PC-3 (cell line): ENCODE measurements at regions not wholly inside any gene's neighbourhood (a gene's known extent, or its start where the extent isn't known, plus 50 kb on each side); places are given as distances from the start of the nearest gene placed in this dataset.

Experiments used
- EZH2phosphoT487 ChIP-seq: fragments of 300-600 bp; sonication (generic); IDR thresholded peaks from 2 replicates; pipeline ENCODE4 v1.6.1; 2018; ENCODE audit warnings: mild to moderate bottlenecking, antibody characterized with exemption, low read length, borderline replicate concordance
- TF ChIP-seq, protein P1 (sequence below): fragments of 300-600 bp; sonication (generic); conservative IDR thresholded peaks from 2 replicates; pipeline ENCODE4 v1.5.1; 2017; ENCODE audit warnings: antibody characterized with exemption, low read depth, mild to moderate bottlenecking, low read length

DNA sequence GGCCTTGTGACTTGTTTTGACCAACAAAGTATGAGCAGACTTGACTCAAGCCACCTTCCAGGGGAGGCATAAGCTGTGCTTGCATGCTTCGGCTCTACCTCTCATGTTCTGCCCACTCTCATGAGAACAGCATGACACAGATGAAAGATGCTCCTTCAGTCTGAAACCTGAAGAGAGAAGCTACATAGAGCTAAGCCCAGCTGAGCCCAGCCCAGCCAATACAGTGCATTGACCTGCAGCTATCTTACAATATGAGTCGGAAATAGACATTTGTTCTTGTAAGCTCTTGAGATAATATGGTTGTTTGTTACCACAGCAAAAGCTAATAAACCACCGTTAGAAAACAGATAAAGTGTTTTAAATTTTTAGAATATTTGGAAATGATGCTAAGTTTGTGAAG is 426.7 kb upstream of the PKDCC start:
- TF ChIP-seq, protein P1, sequence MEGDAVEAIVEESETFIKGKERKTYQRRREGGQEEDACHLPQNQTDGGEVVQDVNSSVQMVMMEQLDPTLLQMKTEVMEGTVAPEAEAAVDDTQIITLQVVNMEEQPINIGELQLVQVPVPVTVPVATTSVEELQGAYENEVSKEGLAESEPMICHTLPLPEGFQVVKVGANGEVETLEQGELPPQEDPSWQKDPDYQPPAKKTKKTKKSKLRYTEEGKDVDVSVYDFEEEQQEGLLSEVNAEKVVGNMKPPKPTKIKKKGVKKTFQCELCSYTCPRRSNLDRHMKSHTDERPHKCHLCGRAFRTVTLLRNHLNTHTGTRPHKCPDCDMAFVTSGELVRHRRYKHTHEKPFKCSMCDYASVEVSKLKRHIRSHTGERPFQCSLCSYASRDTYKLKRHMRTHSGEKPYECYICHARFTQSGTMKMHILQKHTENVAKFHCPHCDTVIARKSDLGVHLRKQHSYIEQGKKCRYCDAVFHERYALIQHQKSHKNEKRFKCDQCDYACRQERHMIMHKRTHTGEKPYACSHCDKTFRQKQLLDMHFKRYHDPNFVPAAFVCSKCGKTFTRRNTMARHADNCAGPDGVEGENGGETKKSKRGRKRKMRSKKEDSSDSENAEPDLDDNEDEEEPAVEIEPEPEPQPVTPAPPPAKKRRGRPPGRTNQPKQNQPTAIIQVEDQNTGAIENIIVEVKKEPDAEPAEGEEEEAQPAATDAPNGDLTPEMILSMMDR, result no peak
- TF ChIP-seq EZH2phosphoT487, result no peak
